ENCODE measurements at regions not wholly inside any gene's neighbourhood (a gene's known extent, or its start where the extent isn't known, plus 50 kb on each side); places are given as distances from the start of the nearest gene placed in this dataset.

DNA sequence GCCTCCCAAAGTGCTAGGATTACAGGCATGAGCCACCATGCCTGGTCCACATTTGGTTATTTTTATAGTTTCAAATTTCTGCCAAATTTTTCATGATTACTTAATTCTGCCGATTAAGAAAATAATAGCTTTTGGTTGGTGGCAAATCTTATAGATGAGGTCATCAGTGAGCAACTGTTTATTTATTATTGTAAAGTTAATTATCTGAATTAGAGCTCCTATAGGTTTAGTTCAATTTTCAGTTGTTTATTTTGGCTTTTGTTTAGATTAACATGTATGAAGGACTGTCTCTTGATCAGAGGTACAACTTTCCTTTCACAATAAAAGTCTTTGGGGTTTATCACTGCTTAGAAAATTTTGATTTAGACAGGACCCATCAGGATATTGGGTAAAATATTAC is 262.2 kb downstream of the SLC7A11 start:
- TF ChIP-seq, protein P1, sequence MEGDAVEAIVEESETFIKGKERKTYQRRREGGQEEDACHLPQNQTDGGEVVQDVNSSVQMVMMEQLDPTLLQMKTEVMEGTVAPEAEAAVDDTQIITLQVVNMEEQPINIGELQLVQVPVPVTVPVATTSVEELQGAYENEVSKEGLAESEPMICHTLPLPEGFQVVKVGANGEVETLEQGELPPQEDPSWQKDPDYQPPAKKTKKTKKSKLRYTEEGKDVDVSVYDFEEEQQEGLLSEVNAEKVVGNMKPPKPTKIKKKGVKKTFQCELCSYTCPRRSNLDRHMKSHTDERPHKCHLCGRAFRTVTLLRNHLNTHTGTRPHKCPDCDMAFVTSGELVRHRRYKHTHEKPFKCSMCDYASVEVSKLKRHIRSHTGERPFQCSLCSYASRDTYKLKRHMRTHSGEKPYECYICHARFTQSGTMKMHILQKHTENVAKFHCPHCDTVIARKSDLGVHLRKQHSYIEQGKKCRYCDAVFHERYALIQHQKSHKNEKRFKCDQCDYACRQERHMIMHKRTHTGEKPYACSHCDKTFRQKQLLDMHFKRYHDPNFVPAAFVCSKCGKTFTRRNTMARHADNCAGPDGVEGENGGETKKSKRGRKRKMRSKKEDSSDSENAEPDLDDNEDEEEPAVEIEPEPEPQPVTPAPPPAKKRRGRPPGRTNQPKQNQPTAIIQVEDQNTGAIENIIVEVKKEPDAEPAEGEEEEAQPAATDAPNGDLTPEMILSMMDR (IDR thresholded peaks at IDR 0.05; ENCODE audit: poor library complexity, severe bottlenecking): no peak
- TF ChIP-seq EZH2 (IDR thresholded peaks at IDR 0.05; ENCODE audit: borderline replicate concordance, insufficient read depth, low read length, poor library complexity, severe bottlenecking): no peak
